H1 (cell line): ENCODE measurements at regions not wholly inside any gene's neighbourhood (a gene's known extent, or its start where the extent isn't known, plus 50 kb on each side); places are given as distances from the start of the nearest gene placed in this dataset.

Experiments
- CTCF ChIA-PET: fragments of 300-600 bp; sonication (Branson Sonifier 250); formaldehyde crosslinking; loops from one replicate; lab custom pipeline; 2021; ENCODE audit not compliant: partially characterized antibody; lab: Charles Lee
- POLR2A ChIA-PET: fragments of 300-600 bp; sonication (Branson Sonifier 250); formaldehyde crosslinking; loops from one replicate; lab custom pipeline; 2021; ENCODE audit warnings: inconsistent platforms; ENCODE audit not compliant: partially characterized antibody; lab: Charles Lee
- DNase-seq, 2 experiments: peaks; one replicate each; pipeline versions ENCODE4 v3.0.0 to v3.0.0-alpha.2; 2010 to 2022; ENCODE audit warnings: low spot score in 2 of 2, low read depth in 1 of 2, mixed read lengths in 1 of 2
- FAIRE-seq: peaks from 2 replicates; lab custom pipeline; 2011; peaks lifted over from hg19 to GRCh38; lab: Jason Lieb, UNC
- H2AFZ ChIP-seq: 2 replicates; pipeline ENCODE4 v1.8.1; 2012; ENCODE audit warnings: low read length, inconsistent platforms
- H2AK5ac ChIP-seq: 2 replicates; pipeline ENCODE4 v1.6.1; 2013; ENCODE audit warnings: low read depth, low read length
- H2BK120ac ChIP-seq: replicated peaks from 2 replicates; pipeline ENCODE3; 2013; ENCODE audit warnings: low read depth, low read length, inconsistent platforms
- H2BK12ac ChIP-seq: 2 replicates; pipeline ENCODE4 v1.6.1; 2013; ENCODE audit warnings: low read depth, low read length
- H2BK15ac ChIP-seq: 2 replicates; pipeline ENCODE4 v1.6.1; 2013; ENCODE audit warnings: low read length
- H2BK20ac ChIP-seq: 2 replicates; pipeline ENCODE4 v1.6.1; 2013; ENCODE audit warnings: low read length
- H2BK5ac ChIP-seq: 2 replicates; pipeline ENCODE4 v1.6.1; 2013; ENCODE audit warnings: low read depth, low read length
- H3K14ac ChIP-seq: 2 replicates; pipeline ENCODE4 v1.6.1; 2013; ENCODE audit warnings: inconsistent platforms; ENCODE audit not compliant: insufficient read length
- H3K18ac ChIP-seq: 2 replicates; pipeline ENCODE4 v1.6.1; 2013; ENCODE audit warnings: low read length; ENCODE audit errors: extremely low read depth
- H3K23ac ChIP-seq: 2 replicates; pipeline ENCODE4 v1.6.1; 2013; ENCODE audit warnings: inconsistent platforms; ENCODE audit not compliant: insufficient read length
- H3K23me2 ChIP-seq: 2 replicates; pipeline ENCODE4 v1.6.1; 2013; ENCODE audit warnings: low read depth, low read length
- H3K27ac ChIP-seq: 2 replicates; pipeline ENCODE4 v1.6.1; 2011; ENCODE audit warnings: low read depth, low read length, inconsistent platforms
- H3K27me3 ChIP-seq, 4 experiments: replicated peaks in 1 of 4; 1 replicate in 1 of 4; 2 replicates in 3 of 4; pipeline versions ENCODE4 v1.6.1 to v1.8.1; 2011 to 2013; ENCODE audit warnings: low read length in 3 of 4, mild to moderate bottlenecking in 3 of 4, inconsistent platforms in 2 of 4, mixed read lengths in 2 of 4, moderate library complexity in 1 of 4; ENCODE audit not compliant: control insufficient read depth in 3 of 4, insufficient read depth in 3 of 4; ENCODE audit errors: extremely low read depth in 1 of 4
- H3K36me3 ChIP-seq, 4 experiments: 2 replicates each; pipeline versions ENCODE4 v1.6.1 to v1.8.1; 2011 to 2013; ENCODE audit warnings: mild to moderate bottlenecking in 4 of 4, low read length in 3 of 4, moderate library complexity in 2 of 4, control low read depth in 1 of 4, inconsistent platforms in 1 of 4; ENCODE audit not compliant: insufficient read depth in 4 of 4, control insufficient read depth in 2 of 4
- H3K4ac ChIP-seq: replicated peaks from 2 replicates; pipeline ENCODE3; 2013; ENCODE audit warnings: low read length, low read depth, mixed read lengths, inconsistent platforms; ENCODE audit not compliant: insufficient read length
- H3K4me1 ChIP-seq, 4 experiments: replicated peaks in 1 of 4; 1 replicate in 1 of 4; 2 replicates in 3 of 4; pipeline versions ENCODE4 v1.6.1 to v1.8.1; 2011 to 2013; ENCODE audit warnings: low read length in 3 of 4, inconsistent platforms in 2 of 4, mixed read lengths in 1 of 4; ENCODE audit not compliant: insufficient read depth in 4 of 4, control insufficient read depth in 3 of 4
- H3K4me2 ChIP-seq, 2 experiments: 2 replicates each; pipeline versions ENCODE4 v1.6.1 to v1.8.1; 2011 to 2013; ENCODE audit warnings: low read depth in 2 of 2, low read length in 2 of 2, control low read depth in 1 of 2, inconsistent platforms in 1 of 2, mild to moderate bottlenecking in 1 of 2; ENCODE audit not compliant: insufficient read depth in 1 of 2
- H3K4me3 ChIP-seq, 4 experiments: fragments of 200-600, 300-600 bp in 1 of 4; sonication (generic), shearing (Covaris generic), sonication (Bioruptor Twin) in 1 of 4; 2 replicates each; pipeline versions ENCODE4 v1.5.1 to v1.8.1; 2011 to 2016; ENCODE audit warnings: low read length in 4 of 4, low read depth in 3 of 4, control low read depth in 2 of 4, inconsistent platforms in 2 of 4, mild to moderate bottlenecking in 2 of 4, mixed read lengths in 1 of 4, moderate library complexity in 1 of 4; ENCODE audit not compliant: insufficient read depth in 2 of 4; ENCODE audit errors: extremely low read depth in 1 of 4
- H3K56ac ChIP-seq: replicated peaks from 2 replicates; pipeline ENCODE3; 2013; ENCODE audit warnings: low read depth, mild to moderate bottlenecking, mixed read lengths, low read length, inconsistent platforms; ENCODE audit not compliant: insufficient read length
- H3K79me1 ChIP-seq: 2 replicates; pipeline ENCODE4 v1.6.1; 2013; ENCODE audit warnings: low read depth, low read length, control low read depth
- H3K79me2 ChIP-seq, 2 experiments: 2 replicates each; pipeline versions ENCODE4 v1.6.1 to v1.8.1; 2012 to 2013; ENCODE audit warnings: low read length in 2 of 2, mild to moderate bottlenecking in 2 of 2, inconsistent platforms in 1 of 2; ENCODE audit not compliant: insufficient read depth in 2 of 2, control insufficient read depth in 1 of 2
- H3K9ac ChIP-seq, 4 experiments: replicated peaks in 1 of 4; 1 replicate in 1 of 4; 2 replicates in 3 of 4; pipeline versions ENCODE4 v1.6.1 to v1.8.1; 2011 to 2013; ENCODE audit warnings: low read depth in 3 of 4, low read length in 3 of 4, control low read depth in 2 of 4, mild to moderate bottlenecking in 2 of 4, moderate library complexity in 2 of 4, inconsistent platforms in 1 of 4; ENCODE audit errors: extremely low read depth in 1 of 4
- H3K9me3 ChIP-seq, 2 experiments: 2 replicates each; pipeline versions ENCODE4 v1.6.1 to v1.8.1; 2012 to 2013; ENCODE audit warnings: mild to moderate bottlenecking in 2 of 2, moderate library complexity in 2 of 2, control low read depth in 1 of 2, inconsistent platforms in 1 of 2, low read depth in 1 of 2, low read length in 1 of 2, mixed read lengths in 1 of 2; ENCODE audit not compliant: insufficient read depth in 2 of 2
- H4K20me1 ChIP-seq, 2 experiments: replicated peaks in 1 of 2; 2 replicates each; pipeline versions ENCODE3 to v1.8.1; 2011 to 2013; ENCODE audit warnings: inconsistent platforms in 2 of 2, low read length in 2 of 2, mild to moderate bottlenecking in 1 of 2; ENCODE audit not compliant: insufficient read depth in 2 of 2, control insufficient read depth in 1 of 2
- H4K5ac ChIP-seq: 2 replicates; pipeline ENCODE4 v1.6.1; 2013; ENCODE audit warnings: low read length, low read depth, mixed read lengths, inconsistent platforms; ENCODE audit not compliant: insufficient read length
- H4K8ac ChIP-seq: 2 replicates; pipeline ENCODE4 v1.8.0; 2013; ENCODE audit warnings: mild to moderate bottlenecking, moderate library complexity, low read length, inconsistent platforms; ENCODE audit not compliant: insufficient read depth; ENCODE audit errors: extremely low read depth
- H4K91ac ChIP-seq: replicated peaks from 2 replicates; pipeline ENCODE3; 2013; ENCODE audit warnings: low read length, mixed read lengths, inconsistent platforms; ENCODE audit not compliant: insufficient read length
- CHD1 ChIP-seq: IDR thresholded peaks from 2 replicates; pipeline ENCODE4 v1.6.1; 2012; ENCODE audit warnings: low read depth, low read length, improper control_type of control experiment
- EZH2 ChIP-seq: fragments of 200-600 bp; sonication (generic); IDR thresholded peaks from 2 replicates; pipeline ENCODE4 v1.7.1; 2012; ENCODE audit warnings: low read depth, mild to moderate bottlenecking, moderate library complexity, low read length, inconsistent platforms; ENCODE audit not compliant: severe bottlenecking
- JUND ChIP-seq: IDR thresholded peaks from 2 replicates; pipeline ENCODE4 v1.6.1; 2011; ENCODE audit warnings: mild to moderate bottlenecking, improper control_type of control experiment, low read length
- SP4 ChIP-seq: IDR thresholded peaks from 2 replicates; pipeline ENCODE4 v1.6.1; 2012; ENCODE audit warnings: low read length, inconsistent platforms
- TCF12 ChIP-seq: IDR thresholded peaks from 2 replicates; pipeline ENCODE4 v1.6.1; 2011; ENCODE audit warnings: low read depth, mild to moderate bottlenecking, low read length
- ZNF274 ChIP-seq: IDR thresholded peaks from 2 replicates; pipeline ENCODE4 v1.7.0; 2012; ENCODE audit warnings: low read length, borderline replicate concordance; ENCODE audit errors: extremely low read depth
- WGBS, 2 experiments: shearing (Covaris generic) in 1 of 2; methylation state at CpG; one replicate each; pipeline versions ENCODE4 v1.1.6 to v1.1.7; 2013 to 2015; ENCODE audit warnings: low lambda C conversion rate in 2 of 2, mixed read lengths in 2 of 2, inconsistent platforms in 1 of 2, low coverage in 1 of 2, missing lambda C conversion rate in 1 of 2; ENCODE audit not compliant: insufficient replicate concordance in 2 of 2, insufficient coverage in 1 of 2, insufficient read length in 1 of 2; ENCODE audit errors: extremely low coverage in 1 of 2, missing lambda C conversion rate in 1 of 2; 5-methylcytosine and 5-hydroxymethylcytosine counted together

DNA sequence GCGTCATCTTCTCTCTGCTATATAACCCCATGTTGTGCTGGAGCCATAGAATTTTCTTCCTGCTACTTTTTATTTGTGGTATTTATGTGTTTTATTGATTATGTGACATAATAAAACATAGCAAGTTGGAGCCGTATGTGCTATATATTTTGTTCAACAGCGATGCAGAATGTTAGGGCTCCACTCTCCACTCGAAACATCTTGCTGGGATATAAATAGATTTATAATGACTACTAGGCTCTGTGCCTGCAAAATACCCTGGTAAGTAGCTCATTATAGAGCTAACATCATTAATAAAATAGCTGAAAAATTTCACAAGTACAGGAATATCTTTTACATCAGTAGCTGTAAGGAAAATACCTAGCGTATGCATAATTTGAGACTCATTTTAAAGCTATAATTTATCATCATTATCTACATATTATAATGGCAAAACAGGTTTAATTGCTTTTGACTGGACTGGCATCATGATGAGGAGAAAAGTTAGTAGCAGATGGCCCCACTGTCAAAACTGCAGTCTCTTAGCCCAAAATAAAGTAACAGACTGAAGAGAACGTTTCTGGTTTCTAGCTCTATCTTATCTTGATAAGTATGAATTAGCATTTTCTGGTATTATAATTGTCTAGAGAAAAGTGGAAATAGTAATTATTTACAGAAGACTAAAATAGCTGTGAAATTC is 263.0 kb downstream of the NEDD1 start:
- H3K27me3 ChIP-seq: no peaks in the 10 kb centered on the region
- DNase-seq (no peak), FAIRE-seq (no peak)
- no peaks in the 10 kb centered on the region for H3K79me1 ChIP-seq
- ChIA-PET CTCF (interaction anchor here (1.1 to 2.8 kb wide), 6 partner anchors 14 to 235 kb away, joined by 3 to 14 read pairs (median 3); no protein-coding TSS in a partner anchor), POLR2A (interaction anchor here (0.6 to 1.9 kb wide), 4 partner anchors 11 to 863 kb away, joined by 3 to 7 read pairs (median 4); no protein-coding TSS in a partner anchor)
- no peak overlapping the region for H2AK5ac ChIP-seq
- no peak overlapping the region for H3K9ac ChIP-seq
- no peak overlapping the region for H3K27ac ChIP-seq
- no peak overlapping the region for H3K4me3 ChIP-seq
- H2BK5ac ChIP-seq: no peak overlapping the region
- no peak overlapping the region for H4K8ac ChIP-seq
- H3K4ac ChIP-seq: no peak overlapping the region
- H3K56ac ChIP-seq: no peak overlapping the region
- H3K23me2 ChIP-seq: no peaks in the 10 kb centered on the region
- H4K5ac ChIP-seq: no peak overlapping the region
- H3K18ac ChIP-seq: no peak overlapping the region
- H4K91ac ChIP-seq: no peak overlapping the region
- H3K23ac ChIP-seq: no peak overlapping the region
- no peaks in the 10 kb centered on the region for H3K9me3 ChIP-seq
- no peak overlapping the region for H2BK12ac ChIP-seq
- no peaks in the 10 kb centered on the region for H3K79me2 ChIP-seq
- H3K4me2 ChIP-seq: no peak overlapping the region
- H2AFZ ChIP-seq: no peak overlapping the region
- TF ChIP-seq CHD1 (no peak), JUND (no peak), ZNF274 (no peak), EZH2 (no peak), TCF12 (no peak), SP4 (no peak)
- 91% methylated on average over 6 of the region's 6 CpGs; no CpG with 5 or more reads in 1 of the 2 experiments for WGBS, 2 experiments
- H4K20me1 ChIP-seq: no peaks in the 10 kb centered on the region
- no peaks in the 10 kb centered on the region for H3K36me3 ChIP-seq
- no peak overlapping the region for H2BK15ac ChIP-seq
- H3K14ac ChIP-seq: no peak overlapping the region
- H2BK120ac ChIP-seq: no peak overlapping the region
- H3K4me1 ChIP-seq: no peaks in the 10 kb centered on the region
- no peak overlapping the region for H2BK20ac ChIP-seq
